Tibial nerve (tissue), 4 donors: ENCODE measurements at regions not wholly inside any gene's neighbourhood (a gene's known extent, or its start where the extent isn't known, plus 50 kb on each side); places are given as distances from the start of the nearest gene placed in this dataset.
"Not testable (repeated sequence)": the region's sequence is repeated elsewhere in the genome, so short reads cannot be mapped to it uniquely, and the experiment has no call there.

Experiments
- DNase-seq, 2 donors: peaks; one replicate each; pipeline ENCODE4 v3.0.0-alpha.2; 2019; ENCODE audit warnings: low spot score in 2 of 2
- H3K27ac ChIP-seq, 4 donors: fragments of 200-600 bp; sonication (generic) in 3 of 4; one replicate each; pipeline ENCODE4 v1.5.1; 2017 to 2019; ENCODE audit warnings: mild to moderate bottlenecking in 1 of 4
- H3K27me3 ChIP-seq, 2 donors: fragments of 200-600 bp; sonication (generic) in 1 of 2; one replicate each; pipeline versions ENCODE4 v1.5.1 to v1.6.0; 2017 to 2019
- H3K36me3 ChIP-seq, 3 donors: fragments of 200-600 bp; sonication (generic); one replicate each; pipeline ENCODE4 v1.5.1; 2018 to 2019
- H3K4me1 ChIP-seq, 4 donors: fragments of 200-600 bp; sonication (generic) in 3 of 4; one replicate each; pipeline ENCODE4 v1.5.1; 2017 to 2019
- H3K4me3 ChIP-seq, 4 donors: fragments of 200-600 bp; sonication (generic) in 3 of 4; one replicate each; pipeline ENCODE4 v1.5.1; 2017 to 2019; ENCODE audit warnings: mild to moderate bottlenecking in 1 of 4, moderate library complexity in 1 of 4
- H3K9me3 ChIP-seq, 4 donors: fragments of 200-600 bp; sonication (generic) in 3 of 4; one replicate each; pipeline ENCODE4 v1.5.1; 2017 to 2019
- EP300 ChIP-seq, 2 donors: sonication (generic); formaldehyde crosslinking; IDR thresholded peaks; one replicate each; pipeline ENCODE4 v1.6.1; 2017; ENCODE audit warnings: antibody characterized with exemption in 2 of 2, mild to moderate bottlenecking in 1 of 2
- WGBS, 2 donors: methylation state at CpG; one replicate each; pipeline ENCODE4 v1.1.5; 2018; 5-methylcytosine and 5-hydroxymethylcytosine counted together

DNA sequence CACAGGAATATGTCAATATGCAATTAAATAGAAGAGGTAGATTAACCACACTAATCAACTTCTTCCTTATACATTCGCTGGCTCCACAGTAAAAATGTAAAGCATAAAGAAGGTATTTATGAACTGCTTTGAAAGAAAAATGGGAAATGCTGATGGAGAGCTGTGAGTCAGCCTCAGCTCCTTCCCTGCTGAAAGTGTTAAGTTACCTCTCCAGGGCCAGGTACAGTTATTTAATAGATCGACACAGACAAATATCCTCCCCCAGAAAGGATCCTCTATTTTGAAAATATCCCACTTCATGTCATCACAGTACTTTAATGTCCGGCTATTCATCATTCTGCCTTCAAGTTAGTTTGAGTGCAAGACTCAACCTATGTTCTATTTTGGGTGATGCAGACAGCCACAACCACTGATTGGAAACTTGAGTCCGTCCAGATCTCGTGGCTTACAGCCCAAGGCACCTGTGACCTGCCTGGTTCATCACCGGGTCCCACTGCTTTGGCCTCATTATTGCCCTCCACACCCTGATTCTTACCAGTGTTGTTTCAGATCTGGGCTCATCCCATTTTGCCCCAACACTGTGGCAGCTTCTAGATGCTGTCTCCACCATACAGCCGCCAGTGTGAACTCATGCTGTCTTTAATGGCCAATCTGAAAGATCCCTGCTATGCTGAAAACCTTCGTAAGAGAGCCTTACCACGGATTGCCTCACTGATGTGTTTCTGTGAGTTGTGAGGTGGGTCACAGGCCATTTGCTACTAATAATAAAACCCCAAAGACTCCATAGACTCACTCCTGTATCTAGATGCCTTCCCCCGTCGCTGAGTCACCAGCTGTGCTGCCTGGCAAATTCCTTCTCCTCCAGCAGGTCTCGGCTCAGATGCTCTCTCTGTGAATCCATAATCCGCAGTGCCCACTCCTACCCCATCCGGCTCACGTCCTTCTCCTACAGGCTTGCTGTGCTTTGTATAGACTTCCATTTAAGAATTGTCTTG is 56.2 kb upstream of the DDAH1 start:
- H3K4me1 ChIP-seq, DNase-seq, H3K27me3 ChIP-seq, H3K36me3 ChIP-seq, H3K9me3 ChIP-seq, H3K4me3 ChIP-seq, H3K27ac ChIP-seq: not testable (repeated sequence)
- WGBS, 2 donors = 62 to 74% methylated on average over 9 to 10 of the region's 15 CpGs

DNA sequence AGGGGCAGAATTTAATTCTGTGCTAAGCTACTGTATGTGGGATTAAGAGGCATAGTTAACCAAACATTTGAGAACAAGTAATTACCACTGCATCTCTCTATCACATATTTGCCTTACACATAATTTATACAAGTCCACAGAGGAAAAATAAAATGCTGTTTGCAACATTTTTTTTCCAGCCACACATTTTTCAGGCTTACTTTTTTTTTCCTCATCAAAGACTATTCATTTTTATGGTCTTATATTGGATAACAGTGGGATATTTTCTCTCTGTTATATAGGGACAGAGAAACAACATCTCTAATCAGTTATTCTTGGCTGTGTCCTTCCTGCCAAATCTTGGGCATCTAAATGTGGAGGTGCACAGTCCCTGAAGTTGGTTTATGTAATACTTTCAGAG is 57.5 kb upstream of the DDAH1 start:
- not testable (repeated sequence) for DNase-seq, H3K4me3 ChIP-seq, H3K9me3 ChIP-seq, H3K36me3 ChIP-seq, H3K27ac ChIP-seq, H3K4me1 ChIP-seq, H3K27me3 ChIP-seq

DNA sequence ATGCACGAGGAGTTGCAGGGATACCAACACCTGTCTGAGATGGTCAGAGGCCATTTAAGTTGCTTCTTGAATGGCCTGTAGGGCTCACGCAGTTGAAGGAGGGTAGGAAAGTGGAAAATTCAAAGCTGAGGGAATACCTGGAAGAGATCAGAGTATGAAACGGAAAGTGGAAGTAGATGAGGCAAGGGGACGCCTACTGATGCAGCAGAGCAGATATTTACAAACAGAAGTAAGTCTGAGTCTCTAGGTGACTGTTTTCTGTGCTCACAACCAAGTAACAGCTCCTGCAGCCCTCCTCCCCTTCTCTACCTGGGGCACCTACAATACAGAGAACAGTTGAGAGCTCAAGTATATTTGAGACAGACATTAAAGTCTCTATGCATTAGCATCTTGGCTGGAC is 57.5 kb upstream of the CCN1 start:
- H3K36me3 ChIP-seq, H3K4me1 ChIP-seq, H3K27me3 ChIP-seq, H3K27ac ChIP-seq, H3K4me3 ChIP-seq, H3K9me3 ChIP-seq, DNase-seq: not testable (repeated sequence)
- WGBS, 2 donors = 92 to 93% methylated on average over 3 to 4 of the region's 4 CpGs

DNA sequence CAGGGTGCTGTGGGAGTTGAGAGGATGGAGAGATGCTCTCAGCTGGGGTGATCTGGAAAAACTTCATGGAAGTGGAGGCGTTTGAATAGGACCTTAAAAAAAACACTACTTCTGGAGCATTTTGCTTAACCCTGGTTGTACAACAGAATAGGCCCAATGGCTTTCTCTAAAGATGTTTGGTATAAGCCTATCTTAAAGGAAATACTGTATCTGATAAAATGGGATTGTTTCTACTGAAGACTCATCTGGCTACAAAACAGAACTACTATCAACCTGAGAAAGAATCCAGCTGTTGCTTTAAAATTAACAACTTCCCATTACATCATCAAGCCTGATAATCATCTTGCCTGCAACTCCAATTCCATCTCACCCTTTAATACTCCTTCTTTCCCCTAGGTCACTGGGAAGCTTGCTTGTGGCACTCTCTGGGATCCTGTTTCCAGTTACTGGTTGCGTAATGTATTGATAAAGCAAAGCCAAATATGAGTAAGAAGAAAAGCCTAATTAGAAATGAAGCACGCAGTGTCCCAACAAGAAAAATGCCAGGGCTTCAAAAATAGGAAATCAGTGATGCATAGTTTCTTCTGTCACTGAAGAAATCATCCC is 56.2 kb upstream of the CCN1 start:
- H3K27ac ChIP-seq, DNase-seq, H3K4me1 ChIP-seq, H3K4me3 ChIP-seq, H3K9me3 ChIP-seq, H3K36me3 ChIP-seq, H3K27me3 ChIP-seq: not testable (repeated sequence)
- peak in 1 of 2 donors; percentile 59 for TF ChIP-seq EP300 (IDR thresholded peaks at IDR 0.05)
- 75 to 90% methylated on average over 2 to 3 of the region's 3 CpGs for WGBS, 2 donors

DNA sequence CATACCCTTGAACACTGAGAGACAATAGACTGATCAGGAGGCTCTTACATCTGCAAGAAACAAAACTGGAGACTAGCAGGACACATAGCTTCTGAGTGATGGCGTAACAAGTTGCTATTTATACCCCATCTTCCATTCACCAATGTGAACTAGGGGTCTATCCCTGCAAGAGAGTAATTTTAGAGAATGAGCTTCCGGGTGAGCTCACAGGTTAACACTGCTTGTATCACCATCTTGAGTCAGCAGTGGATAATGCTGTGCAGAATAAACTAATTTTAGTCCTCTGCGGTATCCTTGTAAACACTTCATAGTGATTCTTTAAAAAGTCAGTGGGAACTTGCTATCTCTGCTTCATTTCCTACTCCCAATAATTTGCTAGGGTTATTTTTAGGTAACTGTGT is 55.0 kb upstream of the CCN1 start:
- not testable (repeated sequence) for H3K4me1 ChIP-seq, H3K27me3 ChIP-seq, H3K27ac ChIP-seq, H3K4me3 ChIP-seq, H3K36me3 ChIP-seq, H3K9me3 ChIP-seq, DNase-seq
- 48 to 67% methylated on average over 2 to 3 of the region's 3 CpGs for WGBS, 2 donors

DNA sequence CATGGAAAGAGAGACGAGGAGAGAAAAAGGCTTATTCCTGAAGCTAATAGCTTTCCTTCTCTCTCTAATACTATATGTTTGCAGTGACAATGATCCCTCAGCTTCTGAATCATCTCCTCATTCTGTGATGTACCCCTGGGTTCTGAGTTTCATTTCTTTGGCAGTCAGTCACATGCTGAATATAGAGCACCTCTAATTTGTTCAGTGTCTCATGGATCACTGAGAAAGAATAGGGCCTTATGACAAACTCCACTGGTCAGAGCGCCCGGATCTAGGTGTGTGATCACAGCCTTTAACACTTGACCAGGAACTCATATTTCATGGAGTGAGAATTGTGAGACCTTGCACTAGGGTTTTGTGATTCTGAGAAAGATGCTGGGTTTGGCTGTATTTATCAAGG is 54.3 kb upstream of the CCN1 start:
- not testable (repeated sequence) for H3K9me3 ChIP-seq, H3K36me3 ChIP-seq, DNase-seq, H3K4me3 ChIP-seq, H3K27ac ChIP-seq, H3K27me3 ChIP-seq, H3K4me1 ChIP-seq
- WGBS, 2 donors = 95 to 98% methylated on average over 3 of the region's 3 CpGs

DNA sequence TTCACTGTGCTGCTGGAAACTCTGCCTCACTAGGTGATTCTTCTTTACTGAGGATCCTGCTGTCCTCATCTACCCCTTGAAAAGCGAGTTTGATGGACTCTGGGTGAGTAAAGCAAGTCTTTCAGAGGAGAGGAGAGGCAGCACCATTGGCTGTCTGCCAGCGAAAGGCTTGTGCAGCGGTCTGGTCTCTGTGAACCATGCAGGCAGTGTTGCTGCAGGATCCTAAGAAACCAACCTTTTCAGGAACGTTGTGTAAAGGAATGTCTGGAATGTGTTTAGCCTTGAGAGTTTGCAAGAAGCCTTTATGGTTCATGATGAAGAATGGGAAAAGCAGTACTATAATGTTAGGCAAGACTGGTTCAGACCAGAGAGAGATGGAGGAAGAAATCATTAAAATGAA is 53.4 kb upstream of the CCN1 start:
- H3K27me3 ChIP-seq, H3K36me3 ChIP-seq, H3K9me3 ChIP-seq, H3K4me1 ChIP-seq, H3K27ac ChIP-seq, H3K4me3 ChIP-seq: not testable (repeated sequence)
- WGBS, 2 donors = 14 to 17% methylated on average over 4 of the region's 4 CpGs
- DNase-seq = peak; percentile 59 to 62
